ENCODE measurements at regions not wholly inside any gene's neighbourhood (a gene's known extent, or its start where the extent isn't known, plus 50 kb on each side); places are given as distances from the start of the nearest gene placed in this dataset.

DNA sequence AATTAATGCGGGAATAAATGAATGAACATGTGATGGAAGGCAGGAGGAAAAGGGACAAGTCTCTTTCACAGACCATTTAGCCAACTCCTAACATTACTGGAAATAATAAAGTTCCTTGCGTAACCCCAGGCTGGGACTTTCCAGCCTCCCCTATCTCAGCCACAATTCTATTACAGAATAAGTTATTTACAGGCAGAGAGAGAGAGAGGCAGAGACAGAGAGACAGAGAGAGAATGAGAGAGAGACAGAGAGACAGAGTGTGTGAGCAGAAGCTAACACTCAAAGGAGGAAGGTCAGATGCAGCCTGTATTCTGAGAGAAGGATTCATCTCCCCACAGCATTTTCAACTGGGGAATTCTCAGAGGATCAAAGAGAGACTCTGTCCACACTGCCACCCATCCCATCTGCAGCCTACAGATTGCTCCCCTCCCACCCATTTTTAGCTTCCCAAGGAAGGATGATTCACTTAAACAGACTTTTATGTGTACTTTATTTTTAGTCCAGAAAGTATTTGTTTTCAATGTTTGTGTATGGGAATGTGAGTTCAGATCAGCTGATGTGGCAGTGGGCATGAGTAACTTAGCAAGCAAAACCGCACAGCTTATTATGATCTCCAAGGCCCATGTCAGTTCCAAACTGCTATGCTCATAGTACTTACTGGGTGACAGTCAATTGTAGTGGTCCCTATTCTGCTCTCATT is 165.7 kb downstream of the CAND1 start:
- H3K27ac Mint-ChIP-seq, result no peak overlapping the region
- H3K4me3 Mint-ChIP-seq, result no peak overlapping the region
- no peak for DNase-seq
- peaks cover 7 to 14% of the 10 kb centered on the region in 2 donors for H3K4me1 Mint-ChIP-seq
- peaks cover 0 to 1% of the 10 kb centered on the region in 2 donors for H3K36me3 Mint-ChIP-seq
- peak in 1 of 2 donors; percentile 24 for ATAC-seq (replicated peaks)
- peaks cover 0 to 4% of the 10 kb centered on the region in 2 donors for H3K9me3 Mint-ChIP-seq
- H3K27me3 Mint-ChIP-seq, result peaks cover 5 to 8% of the 10 kb centered on the region in 2 donors

DNA sequence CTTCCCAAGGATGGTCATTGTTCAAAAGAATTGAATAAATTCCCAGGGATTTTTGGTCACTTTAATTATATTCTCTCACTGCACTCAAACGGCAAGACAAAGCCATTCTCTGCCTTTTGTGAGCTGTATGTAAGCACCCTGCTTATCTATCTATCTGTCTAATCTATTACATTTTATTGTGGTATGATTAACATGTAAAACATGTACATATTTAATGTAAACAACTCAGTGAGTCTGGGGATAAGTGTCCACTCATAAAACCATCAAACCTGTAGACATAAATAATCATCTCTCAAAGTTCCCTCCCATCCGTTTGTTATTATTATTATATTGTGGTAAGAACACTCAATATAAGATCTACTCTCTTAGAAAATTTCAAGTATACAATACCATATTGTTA is 167.1 kb downstream of the CAND1 start:
- H3K4me1 Mint-ChIP-seq, result peaks cover 9 to 14% of the 10 kb centered on the region in 2 donors
- H3K27ac Mint-ChIP-seq, result no peak overlapping the region
- H3K9me3 Mint-ChIP-seq, result peaks cover 0 to 4% of the 10 kb centered on the region in 2 donors
- no peak overlapping the region for H3K4me3 Mint-ChIP-seq
- ATAC-seq (replicated peaks), result no peak
- H3K36me3 Mint-ChIP-seq, result peaks cover 0 to 1% of the 10 kb centered on the region in 2 donors
- H3K27me3 Mint-ChIP-seq, result peaks cover 5 to 11% of the 10 kb centered on the region in 2 donors
- DNase-seq, result no peak

DNA sequence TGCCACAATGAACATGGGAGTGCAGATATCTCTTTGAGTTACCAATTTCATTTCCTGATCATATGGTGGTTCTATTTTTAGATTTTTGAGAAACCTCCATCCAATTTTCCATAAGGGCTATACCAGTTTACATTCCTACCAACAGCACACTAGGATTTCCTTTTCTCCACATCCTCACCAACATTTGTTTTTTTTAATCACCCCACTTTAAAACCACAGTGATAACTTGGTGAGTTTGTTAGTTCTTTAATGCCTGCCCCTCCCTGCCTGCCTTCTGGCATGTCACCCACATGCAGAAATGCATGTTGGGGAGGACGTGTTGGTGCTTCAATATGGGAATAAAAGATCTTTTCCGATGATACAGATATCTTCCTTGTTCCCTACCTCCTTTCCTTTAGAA is 167.9 kb downstream of the CAND1 start:
- ATAC-seq (replicated peaks) (no peak), DNase-seq (no peak)
- no peak overlapping the region for H3K4me3 Mint-ChIP-seq
- H3K4me1 Mint-ChIP-seq, result peaks cover 16 to 19% of the 10 kb centered on the region in 2 donors
- H3K27me3 Mint-ChIP-seq, result peaks cover 5 to 17% of the 10 kb centered on the region in 2 donors
- H3K36me3 Mint-ChIP-seq, result peaks cover 0 to 1% of the 10 kb centered on the region in 2 donors
- no peak overlapping the region for H3K27ac Mint-ChIP-seq
- H3K9me3 Mint-ChIP-seq, result peaks cover 0 to 4% of the 10 kb centered on the region in 2 donors

- no peak for ATAC-seq (replicated peaks)
- no peak overlapping the region for H3K27ac Mint-ChIP-seq
These were observed 170.5 kb downstream of the CAND1 start for GRCh38 chr12:67439611-67440010.

GRCh38 chr12:67441736-67442346 is 172.7 kb downstream of the CAND1 start:
- Mint-ChIP-seq H3K9me3 (peaks cover 0 to 6% of the 10 kb centered on the region in 2 donors), H3K4me3 (peak overlapping the region in 1 of 2 donors; percentile 48), H3K27ac (no peak overlapping the region), H3K4me1 (peaks cover 10 to 19% of the 10 kb centered on the region in 2 donors), H3K36me3 (peaks cover 0 to 3% of the 10 kb centered on the region in 2 donors), H3K27me3 (peaks cover 23 to 41% of the 10 kb centered on the region in 2 donors)
- DNase-seq (peak; percentile 47), ATAC-seq (replicated peaks) (peak; percentile 95)

More at GRCh38 chr12:67439611-67440010, 170.5 kb downstream of the CAND1 start:
- no peak for DNase-seq
- Mint-ChIP-seq H3K4me3 (no peak overlapping the region), H3K9me3 (peaks cover 0 to 4% of the 10 kb centered on the region in 2 donors), H3K27me3 (peaks cover 14 to 32% of the 10 kb centered on the region in 2 donors), H3K4me1 (peaks cover 12 to 19% of the 10 kb centered on the region in 2 donors), H3K36me3 (peaks cover 0 to 1% of the 10 kb centered on the region in 2 donors)

- Mint-ChIP-seq H3K9me3 (peaks cover 0 to 6% of the 10 kb centered on the region in 2 donors), H3K27ac (no peak overlapping the region), H3K4me1 (peaks cover 10 to 20% of the 10 kb centered on the region in 2 donors), H3K36me3 (peaks cover 0 to 3% of the 10 kb centered on the region in 2 donors), H3K4me3 (no peak overlapping the region), H3K27me3 (peaks cover 24 to 47% of the 10 kb centered on the region in 2 donors)
- no peak for DNase-seq
- ATAC-seq (replicated peaks), result no peak
These were observed 173.2 kb downstream of the CAND1 start for GRCh38 chr12:67442347-67442841.

DNA sequence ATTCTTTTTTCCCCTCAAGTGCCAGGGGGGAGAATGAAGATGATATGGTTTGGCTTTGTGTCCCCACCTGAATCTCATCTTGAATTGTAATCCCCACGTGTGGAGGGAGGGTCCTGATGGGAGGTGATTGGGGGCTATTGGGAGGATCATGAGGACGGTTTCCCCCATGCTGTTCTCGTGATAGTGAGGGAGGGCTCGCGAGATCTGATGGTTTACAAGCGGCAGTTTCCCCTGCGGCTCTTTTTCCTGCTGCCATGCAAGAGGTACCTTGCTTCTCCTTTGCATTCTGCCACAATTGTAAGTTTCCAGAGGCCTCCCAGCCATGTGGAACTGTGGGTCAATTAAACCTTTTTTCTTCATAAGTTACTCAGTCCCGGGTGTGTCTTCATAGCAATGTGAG is 173.7 kb downstream of the CAND1 start:
- Mint-ChIP-seq H3K27ac (no peak overlapping the region), H3K27me3 (peaks cover 24 to 50% of the 10 kb centered on the region in 2 donors), H3K4me3 (no peak overlapping the region), H3K4me1 (peaks cover 13 to 20% of the 10 kb centered on the region in 2 donors), H3K9me3 (peaks cover 0 to 6% of the 10 kb centered on the region in 2 donors), H3K36me3 (peaks cover 0 to 3% of the 10 kb centered on the region in 2 donors)
- no peak for ATAC-seq (replicated peaks)
- DNase-seq, result no peak

GRCh38 chr12:67444542-67444941 is 175.4 kb downstream of the CAND1 start:
- no peak overlapping the region for H3K4me3 Mint-ChIP-seq
- DNase-seq, result no peak
- peaks cover 21 to 30% of the 10 kb centered on the region in 2 donors for H3K4me1 Mint-ChIP-seq
- ATAC-seq (replicated peaks), result no peak
- peaks cover 24 to 42% of the 10 kb centered on the region in 2 donors for H3K27me3 Mint-ChIP-seq
- H3K36me3 Mint-ChIP-seq, result peaks cover 0 to 8% of the 10 kb centered on the region in 2 donors
- peaks cover 0 to 2% of the 10 kb centered on the region in 2 donors for H3K9me3 Mint-ChIP-seq
- no peak overlapping the region for H3K27ac Mint-ChIP-seq

DNA sequence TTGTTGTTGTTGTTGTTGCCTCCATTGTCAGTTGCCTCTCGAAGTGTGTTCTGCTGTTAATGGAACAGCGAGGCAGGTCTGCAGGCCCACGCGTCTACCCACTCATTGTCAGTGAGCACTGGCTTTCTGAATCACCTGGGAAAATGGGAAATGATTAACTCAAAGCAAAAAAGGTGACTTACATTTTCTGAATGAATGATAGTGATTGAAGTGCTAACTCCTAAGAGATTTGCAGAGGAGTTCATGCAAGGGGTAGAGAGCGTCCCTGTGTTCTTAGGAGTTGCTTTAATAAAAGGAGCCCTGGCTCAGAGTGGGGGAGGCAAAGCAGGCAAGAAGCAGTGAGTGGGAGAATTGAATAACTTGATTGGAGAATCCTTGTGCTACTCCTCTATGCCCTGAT is 177.6 kb downstream of the CAND1 start:
- Mint-ChIP-seq H3K27ac (no peak overlapping the region), H3K9me3 (peaks cover 12 to 15% of the 10 kb centered on the region in 2 donors)

DNA sequence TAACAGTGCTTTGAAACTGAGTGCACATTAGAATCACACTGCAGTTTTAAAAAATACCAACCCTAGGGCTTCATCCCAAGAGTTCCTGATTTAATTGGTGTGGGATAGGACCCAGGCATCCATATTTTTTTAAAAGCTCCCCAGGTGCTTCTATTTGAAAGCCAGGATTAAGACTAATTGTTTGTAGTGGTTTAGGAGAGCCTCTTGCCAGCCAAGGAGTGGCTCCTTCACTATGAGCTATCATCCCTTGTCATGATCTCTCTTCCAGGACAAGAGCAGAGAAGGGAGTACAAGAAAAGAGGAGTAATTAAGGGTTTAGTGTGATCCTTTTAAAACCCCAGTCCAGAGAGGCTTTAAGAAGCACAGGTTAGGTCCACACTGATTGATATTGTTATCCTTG is 178.0 kb downstream of the CAND1 start:
- H3K4me1 Mint-ChIP-seq, result peaks cover 31 to 44% of the 10 kb centered on the region in 2 donors
- no peak for DNase-seq
- no peak for ATAC-seq (replicated peaks)
- peaks cover 24 to 34% of the 10 kb centered on the region in 2 donors for H3K27me3 Mint-ChIP-seq
- H3K27ac Mint-ChIP-seq, result no peak overlapping the region
- H3K4me3 Mint-ChIP-seq, result no peak overlapping the region
- peaks cover 12 to 16% of the 10 kb centered on the region in 2 donors for H3K9me3 Mint-ChIP-seq
- H3K36me3 Mint-ChIP-seq, result peaks cover 11 to 16% of the 10 kb centered on the region in 2 donors

More for the DNA sequence above, 177.6 kb downstream of the CAND1 start:
- ATAC-seq (replicated peaks) (no peak), DNase-seq (no peak)
- peaks cover 24 to 34% of the 10 kb centered on the region in 2 donors for H3K27me3 Mint-ChIP-seq
- peaks cover 11 to 16% of the 10 kb centered on the region in 2 donors for H3K36me3 Mint-ChIP-seq
- peaks cover 28 to 44% of the 10 kb centered on the region in 2 donors for H3K4me1 Mint-ChIP-seq
- no peak overlapping the region for H3K4me3 Mint-ChIP-seq

- Mint-ChIP-seq H3K4me3 (peak overlapping the region in 1 of 2 donors; percentile 25), H3K27me3 (peaks cover 17 to 18% of the 10 kb centered on the region in 2 donors), H3K4me1 (peaks cover 38 to 51% of the 10 kb centered on the region in 2 donors), H3K9me3 (peaks cover 19 to 24% of the 10 kb centered on the region in 2 donors), H3K27ac (peak overlapping the region; percentile 90), H3K36me3 (peaks cover 18 to 24% of the 10 kb centered on the region in 2 donors)
- ATAC-seq (replicated peaks) (peak; percentile 83 to 84), DNase-seq (peak; percentile 45)
These were observed 180.5 kb downstream of the CAND1 start for GRCh38 chr12:67449591-67450052.

GRCh38 chr12:67450441-67450840 is 181.3 kb downstream of the CAND1 start:
- H3K4me1 Mint-ChIP-seq, result peaks cover 38 to 51% of the 10 kb centered on the region in 2 donors
- peaks cover 13% of the 10 kb centered on the region in 2 donors for H3K27me3 Mint-ChIP-seq
- H3K27ac Mint-ChIP-seq, result peak overlapping the region; percentile 90
- peak overlapping the region in 1 of 2 donors; percentile 25 for H3K4me3 Mint-ChIP-seq
- DNase-seq (no peak), ATAC-seq (replicated peaks) (no peak)
- peaks cover 18 to 24% of the 10 kb centered on the region in 2 donors for H3K36me3 Mint-ChIP-seq
- H3K9me3 Mint-ChIP-seq, result peaks cover 19 to 22% of the 10 kb centered on the region in 2 donors

DNA sequence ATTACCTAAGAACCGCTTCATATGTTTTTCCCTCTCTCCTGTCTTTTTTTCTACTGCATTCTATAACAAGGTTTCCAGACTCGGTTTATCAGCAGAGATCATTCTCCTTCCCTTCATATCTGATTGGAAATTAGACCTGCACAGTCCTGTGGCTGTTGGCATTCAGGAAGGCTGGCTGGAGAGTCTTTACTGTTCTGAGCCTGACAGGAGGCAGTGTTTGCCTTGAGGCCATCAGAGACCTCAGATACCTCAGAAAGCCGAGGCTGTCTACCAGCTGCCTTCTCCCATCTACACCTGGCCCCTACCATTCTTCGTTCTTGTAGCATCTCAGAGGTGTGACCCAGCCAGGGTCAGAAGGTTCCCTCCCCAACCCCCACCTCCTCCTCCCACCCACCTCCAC is 182.0 kb downstream of the CAND1 start:
- H3K4me3 Mint-ChIP-seq, result no peak overlapping the region

More for the DNA sequence above, 182.0 kb downstream of the CAND1 start:
- H3K27me3 Mint-ChIP-seq, result peaks cover 9 to 13% of the 10 kb centered on the region in 2 donors
- H3K36me3 Mint-ChIP-seq, result peaks cover 18 to 24% of the 10 kb centered on the region in 2 donors
- H3K4me1 Mint-ChIP-seq, result peaks cover 38 to 51% of the 10 kb centered on the region in 2 donors
- no peak overlapping the region for H3K27ac Mint-ChIP-seq
- H3K9me3 Mint-ChIP-seq, result peaks cover 19 to 22% of the 10 kb centered on the region in 2 donors
- ATAC-seq (replicated peaks), result no peak
- DNase-seq, result no peak
